ENCODE measurements at regions not wholly inside any gene's neighbourhood (a gene's known extent, or its start where the extent isn't known, plus 50 kb on each side); places are given as distances from the start of the nearest gene placed in this dataset.
"Not testable (repeated sequence)": the region's sequence is repeated elsewhere in the genome, so short reads cannot be mapped to it uniquely, and the experiment has no call there.

DNA sequence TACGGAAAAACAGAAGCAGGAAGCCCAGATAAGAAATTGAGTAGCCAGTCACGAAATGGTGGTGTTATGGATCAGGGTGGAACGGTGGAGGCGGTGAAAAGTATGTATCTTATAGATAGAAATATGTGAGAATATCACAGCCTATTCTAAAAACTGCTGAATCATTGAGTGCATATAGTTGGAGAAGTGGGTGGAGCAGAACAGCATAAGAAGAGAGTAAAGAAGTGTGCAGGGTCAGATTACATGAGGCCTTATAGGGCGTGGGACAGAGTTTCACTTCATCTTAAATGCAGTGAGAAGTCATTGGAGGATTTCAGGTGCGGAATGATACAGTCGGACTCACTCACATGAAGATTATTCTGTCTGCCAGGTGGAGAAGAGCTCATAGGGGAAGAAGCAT, 293.1 kb downstream of the TRIML1 start:
- DNase-seq, result no peak

DNA sequence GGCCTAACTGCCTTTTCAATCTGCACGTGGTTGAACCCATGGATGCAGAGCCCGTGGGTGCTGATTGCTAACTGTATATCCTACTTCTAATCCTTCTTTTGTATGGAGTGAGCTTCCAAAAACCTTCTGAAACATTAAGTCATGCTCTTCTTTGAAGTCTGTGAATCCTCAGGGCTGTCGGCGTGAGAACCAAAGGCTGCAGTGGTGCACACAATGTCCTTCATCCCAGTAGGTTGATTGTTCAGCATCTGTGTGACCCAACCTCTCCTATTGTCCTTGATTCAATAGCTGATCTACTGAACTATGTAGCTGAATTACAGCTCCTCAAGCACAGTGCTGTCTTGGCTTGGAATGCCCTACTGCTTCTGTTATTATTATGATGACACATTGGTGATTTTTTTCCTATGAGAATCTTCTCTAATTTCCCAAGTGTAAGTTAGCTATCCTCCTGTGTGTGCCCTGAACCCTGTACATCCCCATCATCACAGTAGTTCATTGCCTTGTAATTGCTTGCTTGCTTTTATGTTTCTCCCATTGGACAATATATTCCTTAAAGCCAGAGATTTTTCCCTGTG, 294.6 kb downstream of the TRIML1 start:
- no peak for DNase-seq

DNA sequence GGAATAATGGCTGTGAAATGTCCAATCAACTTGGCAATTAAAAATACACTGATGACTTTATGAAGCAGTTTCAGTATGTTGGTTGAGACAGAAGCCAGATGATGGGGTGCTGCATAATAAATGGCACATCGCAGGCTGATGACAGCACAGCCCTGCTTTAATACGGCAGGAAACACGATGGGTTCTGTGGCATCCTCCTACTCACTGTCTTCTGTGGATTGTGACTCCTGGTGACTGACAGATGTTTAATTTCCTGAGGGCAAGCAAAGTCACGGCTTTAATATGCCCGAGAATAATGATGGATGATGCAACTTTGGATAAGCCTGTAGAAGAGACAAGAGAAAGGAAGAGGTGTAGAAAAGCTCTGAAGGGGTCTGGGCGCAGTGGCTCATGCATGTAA, 295.4 kb downstream of the TRIML1 start:
- no peak for DNase-seq

DNA sequence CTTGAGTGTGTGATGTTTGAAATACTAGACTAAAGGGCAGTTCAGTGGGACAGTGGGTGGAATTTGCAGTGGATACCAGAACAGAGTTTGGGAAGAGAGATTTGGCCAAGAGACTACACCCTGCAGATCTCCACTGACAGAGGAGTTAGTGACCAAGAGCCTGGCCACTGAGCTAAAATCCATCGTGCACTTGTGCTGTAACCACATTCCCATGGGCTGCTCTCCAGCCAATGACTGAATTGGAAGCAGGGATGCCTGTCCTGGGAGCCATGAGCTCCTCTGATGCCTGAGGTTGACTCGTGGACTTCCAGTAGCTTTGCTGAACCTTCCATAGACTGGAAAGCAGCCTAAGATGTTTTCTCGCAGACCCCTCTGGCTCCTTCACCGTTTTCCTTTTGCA, 296.1 kb downstream of the TRIML1 start:
- DNase-seq, result no peak

DNA sequence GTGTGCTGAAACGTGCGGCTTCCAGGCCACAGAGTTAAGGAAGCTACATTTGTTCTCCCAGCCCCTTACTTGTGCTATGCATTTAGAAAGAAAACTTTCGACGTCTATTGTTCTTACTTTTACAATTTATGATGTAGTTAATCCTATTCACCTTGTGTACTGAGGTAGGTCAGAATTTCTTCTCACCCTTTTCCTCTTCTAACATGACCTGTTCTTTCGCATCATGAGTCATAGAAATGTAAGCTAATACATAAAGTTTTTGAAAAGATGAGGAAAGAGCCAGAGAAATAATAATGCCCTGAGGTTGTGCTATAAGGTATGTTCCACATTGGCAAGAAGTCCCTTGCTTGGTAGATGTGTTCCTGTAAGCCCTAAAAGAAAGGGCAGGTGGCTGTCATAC, 298.3 kb downstream of the TRIML1 start:
- no peak for DNase-seq

DNA sequence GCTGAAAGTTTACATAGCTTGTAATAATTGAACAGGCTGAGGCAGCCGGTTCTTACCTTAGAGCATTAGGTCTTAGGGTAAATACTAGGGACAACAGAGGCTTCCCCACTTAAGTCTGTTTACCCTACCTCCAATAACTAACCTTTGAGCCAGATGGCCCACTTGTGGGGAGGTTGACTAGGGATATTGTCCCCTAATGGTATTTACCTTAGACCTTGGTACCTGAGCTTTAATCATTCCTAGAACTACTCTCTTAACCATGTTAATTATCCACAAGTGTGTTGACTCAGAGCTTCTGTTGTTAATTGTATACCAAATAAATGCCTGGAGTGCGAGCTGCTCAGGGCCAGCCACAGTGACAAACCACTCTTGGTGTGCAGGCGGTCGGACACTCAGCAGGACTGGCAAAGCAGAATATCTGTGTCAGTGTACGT, 299.2 kb downstream of the TRIML1 start:
- DNase-seq, result not testable (repeated sequence)

DNA sequence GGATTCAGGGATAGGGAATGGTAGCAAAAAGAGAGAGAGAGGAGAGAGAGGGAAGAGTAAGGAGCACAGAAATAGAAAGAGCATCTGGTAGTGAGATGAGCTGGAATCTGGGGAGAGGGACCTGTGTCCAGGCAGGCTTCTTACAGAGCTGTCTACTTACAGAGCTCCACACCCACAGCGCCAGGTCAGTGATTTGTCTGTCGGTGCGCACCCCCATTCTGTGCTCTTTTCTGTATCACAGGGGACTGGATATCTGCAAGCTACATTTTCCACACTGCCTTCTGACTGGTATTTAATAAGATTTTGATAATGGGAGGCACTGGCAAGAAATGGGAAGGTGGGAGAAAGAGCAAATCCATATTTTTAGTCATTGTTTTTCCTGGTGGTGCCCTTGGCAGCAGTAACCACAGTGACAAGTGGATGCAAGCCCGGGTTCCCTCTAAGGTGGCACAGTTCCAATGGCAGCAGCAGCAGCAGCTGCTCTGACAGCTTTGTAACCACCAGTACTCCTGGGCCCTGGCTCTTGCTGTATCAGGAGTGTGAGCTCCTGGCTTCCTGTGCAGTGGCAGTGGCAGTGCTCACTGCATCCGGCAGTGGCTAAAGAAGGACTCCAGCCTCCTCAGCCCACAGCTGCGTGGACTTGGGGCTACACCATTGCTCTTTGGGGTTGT, 300.5 kb downstream of the TRIML1 start:
- peak in 45 of 58 donors; percentile 1 to 61 (median 23) for DNase-seq

DNA sequence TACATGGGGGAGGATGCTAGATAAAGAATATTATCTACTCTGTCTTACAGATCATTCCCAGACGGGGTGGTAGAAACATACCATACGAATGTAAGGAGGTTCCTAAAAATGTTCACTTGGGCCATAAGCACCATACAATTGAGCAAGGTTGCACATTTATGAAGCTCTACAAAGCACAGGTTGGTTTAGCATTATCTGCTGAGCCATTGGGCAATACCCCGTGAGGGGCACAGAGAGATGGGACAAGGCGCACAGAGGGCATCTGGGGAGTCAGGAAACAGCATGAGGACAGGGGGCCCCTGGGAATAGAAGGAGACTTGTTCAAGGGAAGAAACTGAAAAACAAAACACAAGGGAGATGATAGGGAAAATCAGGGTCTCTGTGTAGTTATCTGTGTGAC, 305.3 kb downstream of the TRIML1 start:
- no peak for DNase-seq

DNA sequence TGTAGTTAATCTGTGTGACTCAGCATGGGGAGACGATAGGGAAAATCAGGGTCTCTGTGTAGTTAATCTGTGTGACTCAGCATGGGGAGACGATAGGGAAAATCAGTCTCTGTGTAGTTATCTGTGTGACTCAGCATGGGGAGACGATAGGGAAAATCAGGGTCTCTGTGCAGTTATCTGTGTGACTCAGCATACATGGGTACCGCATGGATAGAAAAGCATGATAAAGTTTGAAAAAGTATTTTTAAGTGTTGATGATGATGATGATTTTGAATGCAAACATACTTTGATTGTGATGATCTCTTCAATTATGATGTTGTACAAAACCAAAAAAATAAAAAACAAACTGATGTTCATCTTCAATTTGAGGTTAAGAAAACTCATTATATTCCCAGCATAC, 309.8 kb downstream of the TRIML1 start:
- DNase-seq, result not testable (repeated sequence)

DNA sequence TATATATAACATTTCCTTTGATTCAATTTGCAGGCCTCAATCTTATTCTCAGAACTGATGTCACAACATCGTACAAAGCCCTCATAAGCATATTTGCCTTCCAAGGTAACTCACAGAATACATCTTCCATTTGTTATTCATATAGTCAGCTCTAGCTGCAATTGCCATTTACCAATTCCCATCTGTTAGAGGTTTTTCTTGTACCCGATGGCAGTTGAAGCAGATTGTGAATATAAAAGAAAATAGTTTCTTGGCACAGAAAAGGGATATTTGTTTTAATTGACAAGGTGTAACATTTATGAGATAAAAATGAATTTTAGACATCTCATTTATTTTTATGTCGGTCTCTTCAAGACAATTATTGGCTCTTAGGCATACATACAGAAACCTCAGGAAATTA, 311.3 kb downstream of the TRIML1 start:
- DNase-seq, result no peak

DNA sequence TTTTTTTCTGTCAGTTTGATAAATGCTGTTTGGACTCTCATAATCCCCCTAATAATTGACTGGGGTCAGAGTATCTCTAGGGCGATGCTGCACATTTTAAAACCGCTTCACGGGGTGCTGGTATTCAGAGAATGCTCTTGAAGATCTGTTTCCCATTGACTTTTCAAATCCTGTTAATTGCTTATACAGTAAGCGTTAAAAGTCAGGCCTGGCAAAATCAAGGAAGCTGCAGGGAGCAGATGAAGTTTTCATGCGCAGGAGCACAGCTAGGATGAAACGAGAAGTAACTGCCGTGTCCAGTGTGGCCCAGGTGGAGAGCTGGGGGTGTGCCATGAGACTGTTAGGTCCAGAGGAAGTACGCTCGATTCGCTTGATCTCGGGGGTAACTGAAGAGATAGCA, 312.9 kb downstream of the TRIML1 start:
- DNase-seq, result no peak

DNA sequence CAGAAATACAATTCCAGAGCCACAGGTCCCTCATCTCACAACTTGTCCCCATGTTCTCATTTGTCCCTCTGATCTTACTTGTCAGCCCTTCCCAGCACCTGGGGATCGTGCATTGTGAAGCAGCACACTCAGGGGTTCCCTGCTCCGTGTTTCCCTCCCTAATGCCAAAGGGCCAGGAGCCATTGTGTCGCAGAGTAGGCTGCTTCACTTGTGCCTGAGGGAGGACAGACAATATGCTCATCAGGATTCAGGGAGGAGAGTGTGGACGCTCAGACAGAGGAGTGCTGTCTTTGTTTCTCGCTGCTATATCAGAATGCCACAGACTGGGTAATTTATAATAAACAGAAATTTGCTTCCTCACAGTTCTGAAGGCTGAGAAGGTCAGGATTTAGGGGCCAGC, 315.3 kb downstream of the TRIML1 start:
- DNase-seq, result no peak

DNA sequence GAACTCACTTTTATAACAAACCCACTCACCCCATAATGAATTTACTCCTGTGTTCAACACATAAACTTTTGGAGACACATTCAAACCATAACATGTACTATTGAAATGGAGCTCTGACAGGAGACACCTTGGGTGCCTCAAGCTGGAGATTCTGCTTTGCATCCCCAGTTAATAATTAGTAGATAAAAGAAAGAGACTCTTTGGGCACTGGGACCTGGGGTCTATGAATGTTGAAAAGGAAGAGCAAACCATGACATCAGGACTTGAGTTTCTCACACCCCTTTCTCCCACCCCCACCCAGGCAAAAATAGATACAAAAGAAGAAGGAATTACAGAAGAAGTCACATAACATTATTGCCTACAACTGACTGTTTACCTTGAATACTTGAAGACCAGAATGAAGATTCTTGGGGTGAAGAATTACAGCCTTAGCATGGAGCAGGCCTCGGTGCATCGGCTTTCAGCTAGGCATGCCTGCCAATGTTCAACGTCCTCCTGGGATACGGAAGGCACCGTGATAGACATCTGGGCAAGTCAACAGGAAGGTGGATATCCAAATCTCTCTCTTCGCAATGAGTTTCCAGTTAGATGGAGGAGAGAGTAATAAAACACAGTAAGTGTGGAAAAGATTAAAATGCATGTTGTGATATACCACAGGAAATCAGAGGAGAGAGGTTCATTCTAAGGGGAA, 316.0 kb downstream of the TRIML1 start:
- no peak for DNase-seq

DNA sequence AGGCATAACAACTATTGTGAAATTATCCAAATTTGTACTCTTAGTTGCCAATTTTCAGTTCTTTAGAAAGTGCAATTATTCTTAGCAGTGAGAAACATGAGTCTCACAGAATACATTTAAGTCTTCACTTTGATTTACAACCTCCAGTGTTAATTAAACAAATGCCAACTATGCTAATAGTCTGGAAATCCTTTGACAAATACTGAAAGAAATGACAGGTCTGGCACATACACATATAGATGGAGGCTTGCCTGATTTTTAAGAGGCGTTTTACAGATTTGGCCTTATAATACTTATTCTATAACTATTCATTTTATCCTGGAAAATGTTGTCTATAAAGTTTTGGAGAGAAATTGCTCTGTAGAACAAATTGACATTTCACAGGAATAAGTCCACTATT, 320.1 kb downstream of the TRIML1 start:
- DNase-seq, result no peak

DNA sequence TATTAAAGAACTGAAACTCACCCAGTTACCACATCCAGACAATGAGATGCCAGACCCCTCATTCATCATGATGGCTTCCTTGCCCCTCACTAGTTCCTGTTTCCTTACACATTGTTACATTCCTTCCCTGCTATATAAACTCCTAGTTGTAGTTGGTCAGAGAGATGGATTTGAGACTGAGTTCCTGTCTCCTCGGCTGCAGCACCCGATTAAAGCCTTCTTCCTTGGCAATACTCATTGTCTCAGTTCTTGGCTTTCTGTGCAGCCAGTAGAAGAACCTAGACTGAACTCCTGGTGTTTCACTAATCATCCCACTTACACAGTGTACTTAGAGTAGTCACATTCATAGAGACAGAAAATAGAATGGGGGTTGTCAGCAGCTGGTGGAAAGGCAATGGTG, 324.7 kb downstream of the TRIML1 start:
- DNase-seq, result no peak

DNA sequence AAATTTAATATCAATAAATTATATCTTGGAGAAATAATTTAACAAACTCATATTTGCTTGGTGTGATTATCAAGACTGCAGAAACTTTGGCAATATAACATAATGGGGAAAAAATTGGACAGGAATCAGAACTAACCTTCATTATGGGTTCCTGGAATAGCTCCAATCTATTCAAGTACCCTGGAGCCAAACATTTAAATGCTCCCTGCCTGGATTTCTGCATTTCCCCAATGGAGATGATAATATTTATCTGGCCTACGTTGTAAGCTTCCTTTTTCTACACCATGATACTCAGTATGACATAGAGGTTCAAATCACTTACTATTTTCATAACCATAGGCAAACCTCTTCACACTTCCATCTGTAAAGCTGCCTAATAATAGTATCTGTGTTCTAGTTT, 326.8 kb downstream of the TRIML1 start:
- no peak for DNase-seq

DNA sequence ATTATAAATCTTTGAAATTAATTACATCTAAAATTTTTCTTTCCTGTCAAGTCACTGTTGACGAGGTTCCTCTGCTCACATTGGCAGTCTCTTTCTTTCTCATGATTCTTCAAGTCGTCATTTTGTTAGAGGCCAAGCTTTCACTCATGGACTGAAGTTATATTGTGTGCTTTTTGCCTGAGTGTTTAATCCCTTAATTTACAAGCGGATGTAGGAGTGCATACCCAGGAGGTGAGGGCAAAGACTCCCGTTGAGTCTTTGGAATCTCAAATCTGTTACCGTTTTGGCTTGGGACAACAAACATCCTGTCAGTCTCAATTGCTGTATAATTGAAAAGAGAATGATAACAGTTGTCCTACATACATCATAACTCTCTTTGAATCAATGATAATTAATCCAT, 345.0 kb downstream of the TRIML1 start:
- DNase-seq, result no peak

DNA sequence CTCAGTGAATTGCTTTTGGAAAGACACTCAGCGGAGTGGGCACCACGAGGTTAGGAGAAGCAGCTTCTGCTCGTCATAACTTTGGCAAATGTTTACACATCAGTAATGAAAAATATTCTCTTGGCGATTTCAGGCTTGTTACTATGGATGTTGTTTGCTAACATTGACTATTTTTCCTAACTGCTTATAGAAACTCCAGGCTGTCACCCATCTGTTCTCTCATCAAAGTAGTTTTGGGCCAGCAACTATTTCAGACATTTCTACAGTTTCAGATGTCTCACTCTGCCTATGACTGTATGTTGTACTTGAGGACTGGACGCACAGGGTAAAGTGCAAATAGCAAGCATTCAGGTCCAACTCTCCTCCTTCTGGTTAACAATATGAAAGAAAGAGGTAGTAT, 346.7 kb downstream of the TRIML1 start:
- no peak for DNase-seq

DNA sequence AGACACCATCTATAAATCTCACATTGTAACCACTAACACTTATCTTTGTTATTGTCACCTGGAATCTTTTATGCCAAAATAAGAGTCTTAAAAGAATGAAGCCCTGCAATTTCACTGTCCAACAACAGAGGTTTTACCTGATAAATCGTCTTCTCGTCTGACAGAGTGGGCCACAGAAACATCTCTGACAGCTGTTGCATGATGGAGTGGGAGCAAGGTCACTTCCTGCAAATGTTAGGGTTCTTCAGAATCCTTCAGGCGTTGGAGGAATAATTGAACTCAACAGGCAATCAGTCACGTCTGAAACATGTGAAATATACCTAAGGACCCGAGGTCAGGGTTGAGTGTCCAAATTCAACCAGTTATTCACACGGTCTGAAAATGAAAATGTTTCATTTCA, 353.6 kb downstream of the TRIML1 start:
- no peak for DNase-seq

DNA sequence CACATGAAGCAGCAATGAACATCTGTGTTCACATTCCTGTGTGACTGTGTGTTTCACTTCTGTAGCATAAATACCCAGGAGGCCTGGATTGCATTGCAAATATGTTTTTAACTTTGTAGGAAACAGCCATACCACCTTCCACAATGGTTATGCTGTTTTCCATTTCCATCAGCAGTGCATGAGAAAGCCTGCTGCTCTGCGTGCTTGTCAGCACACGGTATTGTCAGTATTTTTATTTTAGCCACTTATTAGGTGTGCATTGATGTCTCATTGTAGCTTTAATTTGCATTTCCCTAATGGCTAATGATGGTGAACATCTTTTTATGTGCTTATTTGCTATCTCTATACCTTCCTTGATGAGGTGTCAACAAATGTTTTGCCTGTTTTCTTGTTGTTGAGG, 355.9 kb downstream of the TRIML1 start:
- no peak for DNase-seq

DNA sequence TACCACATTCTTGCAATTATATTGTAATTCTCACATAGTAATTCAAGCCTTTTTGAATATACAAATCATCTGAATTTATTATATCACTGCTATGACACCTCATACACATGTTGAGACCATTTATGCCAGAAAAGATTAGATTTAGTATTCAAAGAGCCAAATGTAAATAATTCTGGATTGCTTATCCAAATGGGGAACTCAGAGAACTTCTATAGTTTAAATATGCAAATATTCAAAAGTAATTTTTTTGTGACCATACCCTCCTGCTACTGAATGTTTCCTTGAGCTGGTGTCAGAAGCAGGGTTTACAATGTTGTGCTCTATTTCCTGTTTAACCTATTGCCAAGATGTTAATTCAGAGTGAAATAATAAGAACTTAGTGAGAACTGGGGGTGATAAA, 372.2 kb downstream of the TRIML1 start:
- DNase-seq, result no peak

DNA sequence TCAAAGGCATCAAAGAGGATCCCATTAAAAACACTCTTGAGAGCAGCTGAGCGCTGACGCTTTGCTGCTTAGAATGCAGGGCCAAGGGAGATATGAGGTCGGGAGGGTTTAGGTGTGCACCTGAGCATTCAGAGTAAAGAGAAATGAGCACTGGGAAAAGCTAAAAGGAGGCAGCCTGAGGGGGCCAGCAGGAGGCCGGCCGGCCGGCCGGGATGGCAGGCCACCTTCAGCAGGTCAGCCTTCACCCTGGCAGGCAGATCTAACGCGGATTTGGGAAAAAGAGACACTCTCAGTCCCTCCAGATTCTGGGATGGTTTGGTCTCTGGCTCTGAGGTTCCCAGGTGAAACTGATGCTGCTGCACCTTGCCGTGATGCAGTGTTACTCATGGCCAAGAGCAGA, 393.5 kb downstream of the TRIML1 start:
- no peak for DNase-seq

DNA sequence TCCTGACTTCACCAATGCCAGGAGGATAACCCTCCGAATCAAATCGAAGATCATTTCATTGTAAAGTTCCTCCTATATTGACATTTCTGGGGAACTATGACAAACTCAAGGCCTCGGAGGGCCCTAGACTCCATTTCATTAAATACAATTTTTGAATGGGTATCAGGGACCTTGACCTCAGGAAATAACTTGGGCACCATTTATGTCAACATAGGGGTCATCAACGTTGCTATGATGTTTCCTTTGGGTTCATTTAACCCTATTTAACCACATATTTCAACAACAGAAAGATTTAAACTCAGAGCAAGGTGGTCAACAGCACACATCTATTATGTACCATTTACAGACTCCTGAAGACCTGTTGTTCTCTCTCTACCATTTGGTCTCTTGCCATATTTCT, 395.1 kb downstream of the TRIML1 start:
- no peak for DNase-seq

Measured in anterior cingulate cortex (tissue), 58 donors.